IPS-15b (cell line): ENCODE measurements at regions not wholly inside any gene's neighbourhood (a gene's known extent, or its start where the extent isn't known, plus 50 kb on each side); places are given as distances from the start of the nearest gene placed in this dataset.
"Not testable (repeated sequence)": the region's sequence is repeated elsewhere in the genome, so short reads cannot be mapped to it uniquely, and the experiment has no call there.

ENCODE experiments used
- H3K27me3 ChIP-seq: one replicate; pipeline ENCODE4 v1.6.1; 2013; ENCODE audit warnings: low read length; ENCODE audit not compliant: control insufficient read depth, insufficient read depth
- H3K36me3 ChIP-seq: one replicate; pipeline ENCODE4 v1.6.1; 2013; ENCODE audit warnings: low read length; ENCODE audit not compliant: control insufficient read depth, insufficient read depth
- H3K4me1 ChIP-seq: one replicate; pipeline ENCODE4 v1.6.1; 2013; ENCODE audit warnings: mild to moderate bottlenecking, low read length; ENCODE audit not compliant: control insufficient read depth, insufficient read depth
- H3K4me3 ChIP-seq: one replicate; pipeline ENCODE4 v1.5.1; 2013; ENCODE audit warnings: low read depth, low read length
- H3K9ac ChIP-seq: one replicate; pipeline ENCODE4 v1.6.1; 2013; ENCODE audit warnings: low read depth, mild to moderate bottlenecking, low read length
- H3K9me3 ChIP-seq: one replicate; pipeline ENCODE4 v1.6.1; 2013; ENCODE audit warnings: mild to moderate bottlenecking, low read length; ENCODE audit not compliant: control insufficient read depth, insufficient read depth

DNA sequence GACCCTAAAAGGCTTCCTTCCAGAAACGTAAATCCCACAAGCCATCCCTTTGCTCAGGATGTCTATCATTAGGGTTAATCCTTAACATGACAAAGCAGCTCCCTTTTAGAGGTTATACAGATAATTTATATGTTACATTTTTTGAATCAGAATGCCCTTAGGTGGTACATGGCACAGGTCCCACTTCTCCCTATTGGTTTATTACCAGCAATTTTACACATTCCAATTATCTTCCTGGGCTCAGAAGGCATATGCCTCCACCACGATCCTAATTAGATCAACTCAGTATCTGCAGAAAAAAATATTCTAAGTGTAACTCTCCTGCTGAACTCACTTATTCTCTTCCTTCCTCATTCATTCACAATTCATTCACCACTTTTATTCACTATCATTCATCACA, 507.0 kb upstream of the MAP2 start:
- H3K4me3 ChIP-seq, result no peak overlapping the region

DNA sequence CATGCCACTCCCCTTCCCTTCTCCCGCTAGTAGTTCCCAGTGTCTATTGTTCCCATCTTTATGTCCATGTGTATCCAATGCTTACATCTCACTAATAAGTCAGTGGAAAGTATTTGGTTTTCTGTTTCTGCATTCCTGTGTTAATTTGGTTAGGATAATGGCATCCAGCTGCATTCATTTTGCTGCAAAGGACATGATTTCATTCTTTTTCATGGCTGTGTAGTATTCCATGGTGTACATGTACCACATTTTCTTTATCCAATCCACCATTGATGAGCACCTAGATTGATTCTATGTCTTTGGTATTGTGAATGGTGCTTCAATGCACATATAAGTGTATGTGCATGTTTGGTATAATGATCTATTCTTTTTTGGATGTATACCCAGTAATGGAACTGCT, 502.5 kb upstream of the MAP2 start:
- H3K4me1 ChIP-seq, H3K9ac ChIP-seq, H3K4me3 ChIP-seq, H3K9me3 ChIP-seq, H3K36me3 ChIP-seq, H3K27me3 ChIP-seq: not testable (repeated sequence)

More for the DNA sequence above, 507.0 kb upstream of the MAP2 start:
- no peaks in the 10 kb centered on the region for H3K27me3 ChIP-seq
- no peak overlapping the region for H3K9ac ChIP-seq
- no peaks in the 10 kb centered on the region for H3K4me1 ChIP-seq
- no peaks in the 10 kb centered on the region for H3K9me3 ChIP-seq
- no peaks in the 10 kb centered on the region for H3K36me3 ChIP-seq

DNA sequence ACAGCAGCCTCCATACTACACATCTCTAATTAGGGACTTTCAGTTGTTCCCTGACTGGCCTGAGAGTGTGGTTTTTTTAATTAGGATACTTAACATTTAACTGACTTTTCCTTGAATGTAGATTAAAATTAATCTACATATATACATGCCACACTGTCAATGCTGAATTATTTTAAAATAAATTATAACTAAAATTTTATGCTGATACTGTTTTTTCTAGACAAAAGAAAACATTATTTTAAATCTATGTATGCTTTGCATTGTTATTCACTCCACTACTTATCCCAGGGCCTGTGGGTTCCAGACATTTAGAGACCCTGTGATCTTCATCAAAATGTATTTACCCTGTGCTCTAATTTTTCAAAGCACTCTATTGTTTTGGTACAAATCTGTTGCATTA, 496.0 kb upstream of the MAP2 start:
- no peak overlapping the region for H3K9ac ChIP-seq
- no peaks in the 10 kb centered on the region for H3K27me3 ChIP-seq
- H3K9me3 ChIP-seq, result no peaks in the 10 kb centered on the region
- H3K4me1 ChIP-seq, result no peaks in the 10 kb centered on the region
- no peak overlapping the region for H3K4me3 ChIP-seq
- H3K36me3 ChIP-seq, result no peaks in the 10 kb centered on the region

DNA sequence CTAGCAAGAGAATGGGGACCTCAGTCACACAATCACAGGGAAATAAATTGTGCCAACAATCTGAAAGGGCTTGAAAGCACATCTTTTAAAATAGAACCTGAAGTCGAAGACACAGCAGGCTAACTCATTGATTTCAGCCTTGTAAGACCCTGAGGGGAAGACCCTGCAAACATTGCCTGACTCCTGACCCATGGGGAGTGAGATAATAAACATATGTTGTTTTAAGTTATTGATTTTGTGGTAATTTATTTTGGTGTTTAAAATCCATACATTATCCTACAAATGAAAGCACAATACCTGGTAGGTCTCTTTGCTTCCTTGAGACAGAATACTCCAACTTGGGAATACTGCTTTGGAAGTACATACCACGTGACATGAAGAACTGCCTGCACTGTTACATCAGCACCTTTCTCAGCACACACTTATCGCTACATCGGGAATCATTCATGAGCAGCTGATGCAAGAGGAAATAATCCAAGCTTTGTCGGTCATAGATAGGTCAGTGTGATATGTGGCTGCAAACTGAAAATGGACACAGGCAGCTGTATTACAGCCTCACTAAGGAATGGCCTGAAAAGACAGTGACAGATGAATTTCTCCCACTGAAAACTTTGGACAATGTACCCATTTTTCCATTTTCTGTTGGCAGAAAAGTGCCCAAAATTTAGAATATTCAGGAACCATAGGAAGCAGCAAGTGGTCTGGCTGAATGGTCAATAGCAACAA, 494.5 kb upstream of the MAP2 start:
- Histone ChIP-seq H3K9ac (no peak overlapping the region), H3K4me1 (no peaks in the 10 kb centered on the region), H3K9me3 (no peaks in the 10 kb centered on the region), H3K36me3 (no peaks in the 10 kb centered on the region), H3K27me3 (no peaks in the 10 kb centered on the region), H3K4me3 (no peak overlapping the region)

DNA sequence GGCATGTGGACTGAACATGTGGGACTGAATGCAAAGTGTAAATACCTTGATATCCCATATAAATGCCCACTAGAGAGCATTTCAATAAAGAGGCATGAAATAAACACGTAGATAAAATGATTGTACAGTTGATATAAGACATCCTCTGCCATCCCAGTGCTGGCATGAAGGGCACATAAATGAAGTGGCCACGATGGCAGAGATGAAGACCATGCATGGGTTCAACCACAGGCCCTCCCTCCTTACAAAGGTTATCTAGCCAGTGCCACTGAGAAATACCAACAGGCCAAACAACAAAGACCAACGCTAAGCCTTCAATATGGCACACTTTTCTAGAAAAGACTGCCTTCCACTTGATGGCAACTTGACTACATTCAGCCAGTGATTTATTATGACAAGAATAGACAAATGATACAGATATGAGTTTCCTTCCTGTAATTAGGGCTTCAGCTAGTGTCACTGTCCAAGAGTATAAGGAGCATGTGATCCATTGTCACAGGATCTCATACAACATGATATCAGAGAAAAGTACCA, 493.9 kb upstream of the MAP2 start:
- no peaks in the 10 kb centered on the region for H3K9me3 ChIP-seq
- H3K36me3 ChIP-seq, result no peaks in the 10 kb centered on the region
- no peaks in the 10 kb centered on the region for H3K4me1 ChIP-seq
- H3K27me3 ChIP-seq, result no peaks in the 10 kb centered on the region
- H3K9ac ChIP-seq, result no peak overlapping the region
- no peak overlapping the region for H3K4me3 ChIP-seq

DNA sequence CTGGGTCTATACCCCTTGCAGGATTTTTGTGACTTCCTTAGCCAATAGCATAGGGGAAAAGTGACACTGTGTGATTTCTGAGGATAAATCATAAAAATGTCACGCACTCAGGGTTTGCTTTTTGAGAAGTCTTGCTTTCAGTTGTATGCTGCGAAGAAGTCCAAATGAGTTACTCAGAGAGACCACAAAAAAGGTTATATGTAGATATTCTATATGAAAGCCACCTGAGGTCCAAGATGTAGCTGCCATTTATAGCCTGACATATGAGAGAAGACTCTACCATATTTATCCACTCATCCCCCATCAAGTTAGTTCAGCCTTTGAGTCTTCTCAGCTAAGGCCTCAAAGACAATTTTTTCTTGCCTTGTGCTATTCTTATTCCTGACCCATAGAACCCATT, 488.3 kb upstream of the MAP2 start:
- no peaks in the 10 kb centered on the region for H3K27me3 ChIP-seq
- no peaks in the 10 kb centered on the region for H3K36me3 ChIP-seq
- H3K4me1 ChIP-seq, result no peaks in the 10 kb centered on the region
- H3K9me3 ChIP-seq, result no peaks in the 10 kb centered on the region
- H3K9ac ChIP-seq, result no peak overlapping the region
- H3K4me3 ChIP-seq, result no peak overlapping the region

DNA sequence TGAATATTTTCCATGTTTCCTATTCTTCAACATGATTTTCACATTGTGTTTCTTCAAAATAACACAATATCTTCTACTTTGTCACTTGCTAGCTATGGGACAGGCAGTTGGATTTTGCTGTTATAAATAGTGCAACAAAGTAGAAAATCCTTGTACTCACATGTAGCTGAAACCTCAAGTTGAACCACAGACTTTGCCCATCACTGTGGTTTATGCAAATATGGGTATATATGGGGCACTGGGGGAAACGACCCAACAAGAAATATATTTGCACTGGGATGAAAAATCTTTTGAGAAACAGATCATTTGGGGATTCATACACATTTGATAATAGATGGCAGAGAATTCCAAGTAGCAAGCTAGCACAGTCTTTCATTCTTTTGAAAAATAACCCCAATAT, 486.3 kb upstream of the MAP2 start:
- H3K4me1 ChIP-seq, result no peaks in the 10 kb centered on the region
- no peaks in the 10 kb centered on the region for H3K9me3 ChIP-seq
- H3K9ac ChIP-seq, result no peak overlapping the region
- no peaks in the 10 kb centered on the region for H3K27me3 ChIP-seq
- no peaks in the 10 kb centered on the region for H3K36me3 ChIP-seq
- H3K4me3 ChIP-seq, result no peak overlapping the region

DNA sequence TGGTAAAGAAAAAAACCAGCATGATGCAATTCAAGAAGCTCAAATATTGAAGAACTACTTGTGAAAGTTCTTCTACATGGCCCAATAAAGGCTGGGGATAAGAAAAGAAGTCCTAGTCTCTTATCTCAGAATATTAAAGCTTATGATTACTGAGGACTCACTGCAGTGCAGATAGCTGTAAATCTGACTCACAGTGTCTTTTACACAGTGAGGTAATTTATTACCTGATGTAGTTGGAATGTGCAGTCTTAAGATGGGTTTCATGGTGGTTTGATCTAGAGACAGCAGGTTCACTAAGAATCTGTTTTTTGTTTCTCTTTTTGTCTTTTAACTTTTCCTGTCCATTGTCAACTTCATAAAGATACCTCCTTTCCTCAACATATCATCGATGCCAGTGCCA, 484.0 kb upstream of the MAP2 start:
- no peaks in the 10 kb centered on the region for H3K4me1 ChIP-seq
- H3K9ac ChIP-seq, result no peak overlapping the region
- H3K27me3 ChIP-seq, result no peaks in the 10 kb centered on the region
- no peak overlapping the region for H3K4me3 ChIP-seq
- H3K36me3 ChIP-seq, result no peaks in the 10 kb centered on the region
- no peaks in the 10 kb centered on the region for H3K9me3 ChIP-seq

DNA sequence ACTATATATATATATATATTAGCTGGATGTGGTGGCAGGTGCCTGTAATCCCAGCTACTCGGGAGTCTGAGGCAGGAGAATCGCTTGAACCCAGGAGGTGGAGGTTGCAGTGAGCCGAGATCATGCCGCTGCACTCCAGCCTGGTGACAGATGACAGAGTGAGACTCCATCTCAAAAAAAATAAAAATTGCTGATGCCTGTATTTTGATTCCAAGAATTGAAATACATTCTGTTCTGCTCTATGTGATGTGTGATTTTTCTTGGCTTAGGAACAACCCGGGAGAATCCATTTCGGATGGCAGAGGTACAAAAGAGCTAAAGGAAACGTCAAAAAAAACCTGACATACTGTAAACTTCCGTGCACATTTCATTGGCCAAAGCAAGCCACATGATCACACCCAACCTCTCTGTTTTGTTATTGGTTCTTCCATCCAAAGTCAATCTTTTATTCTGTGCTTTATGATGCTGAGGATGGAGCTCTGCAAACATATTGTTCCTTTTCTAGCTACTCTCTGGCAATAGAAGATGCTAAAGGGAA, 478.1 kb upstream of the MAP2 start:
- Histone ChIP-seq H3K4me1 (no peaks in the 10 kb centered on the region), H3K9ac (no peak overlapping the region), H3K9me3 (no peaks in the 10 kb centered on the region), H3K36me3 (no peaks in the 10 kb centered on the region), H3K27me3 (no peaks in the 10 kb centered on the region), H3K4me3 (no peak overlapping the region)

DNA sequence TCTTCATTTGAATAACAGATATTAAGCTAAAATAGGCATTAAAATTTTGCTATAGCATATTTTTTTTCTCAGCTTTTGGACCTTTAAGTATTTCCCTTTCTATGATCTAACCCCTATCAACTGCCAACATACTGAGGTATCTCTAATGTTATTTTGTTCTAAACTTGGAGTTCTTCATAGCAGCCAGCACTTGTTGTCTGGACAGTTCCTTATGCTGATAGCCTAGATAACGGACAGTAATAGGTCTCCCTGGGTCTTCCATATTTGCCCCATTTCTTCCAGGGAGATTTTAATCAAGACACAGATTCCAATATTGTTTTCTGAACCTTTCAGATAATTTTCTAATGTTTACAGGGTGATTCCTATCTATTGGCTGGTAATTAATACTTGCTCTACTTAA, 475.8 kb upstream of the MAP2 start:
- Histone ChIP-seq H3K36me3 (no peaks in the 10 kb centered on the region), H3K9me3 (no peaks in the 10 kb centered on the region), H3K4me3 (no peak overlapping the region), H3K4me1 (no peaks in the 10 kb centered on the region), H3K9ac (no peak overlapping the region), H3K27me3 (no peaks in the 10 kb centered on the region)

DNA sequence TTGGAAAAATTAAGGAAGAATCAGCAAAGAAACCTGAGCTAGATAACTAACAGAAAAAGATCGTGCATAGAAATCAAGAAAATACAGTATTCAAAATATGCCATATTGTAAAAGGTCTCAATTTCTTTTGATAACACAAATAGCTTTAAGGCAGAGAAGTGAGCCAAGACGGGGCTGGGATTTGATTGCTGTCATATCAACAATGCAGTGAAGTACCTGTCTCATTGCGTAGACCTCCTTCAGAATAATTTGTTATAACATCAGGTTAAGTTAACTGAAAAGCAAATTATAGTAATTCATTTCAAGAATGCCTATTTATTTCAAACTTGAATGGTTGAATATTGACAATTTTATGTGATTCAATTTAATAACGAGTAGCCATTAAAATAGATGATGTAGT, 453.8 kb upstream of the MAP2 start:
- Histone ChIP-seq H3K4me1 (no peaks in the 10 kb centered on the region), H3K27me3 (no peaks in the 10 kb centered on the region), H3K9me3 (no peaks in the 10 kb centered on the region), H3K4me3 (no peak overlapping the region), H3K36me3 (no peaks in the 10 kb centered on the region), H3K9ac (no peak overlapping the region)

DNA sequence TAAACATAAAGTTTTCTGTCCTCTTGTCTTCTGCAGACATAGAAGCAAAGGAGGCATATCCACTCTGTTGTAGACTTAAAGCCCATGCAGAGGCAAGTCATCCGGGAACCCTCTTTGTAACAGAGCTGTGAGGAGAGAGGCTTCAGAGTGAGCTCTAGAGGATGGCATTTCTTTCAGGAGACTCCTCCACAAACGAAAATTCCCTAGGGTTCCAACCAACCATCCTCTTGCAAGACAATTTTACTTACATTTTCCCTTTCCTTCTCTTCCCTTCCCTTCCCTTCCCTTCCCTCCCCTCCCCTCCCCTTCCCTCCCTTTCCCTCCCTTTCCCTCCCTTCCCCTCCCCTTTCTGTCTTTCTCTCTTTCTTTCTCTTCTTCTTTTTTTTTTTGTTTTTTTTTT, 446.3 kb upstream of the MAP2 start:
- no peaks in the 10 kb centered on the region for H3K4me1 ChIP-seq
- H3K27me3 ChIP-seq, result no peaks in the 10 kb centered on the region
- no peaks in the 10 kb centered on the region for H3K9me3 ChIP-seq
- H3K4me3 ChIP-seq, result no peak overlapping the region
- no peak overlapping the region for H3K9ac ChIP-seq
- no peaks in the 10 kb centered on the region for H3K36me3 ChIP-seq
